ENCODE measurements at regions not wholly inside any gene's neighbourhood (a gene's known extent, or its start where the extent isn't known, plus 50 kb on each side); places are given as distances from the start of the nearest gene placed in this dataset.

DNA sequence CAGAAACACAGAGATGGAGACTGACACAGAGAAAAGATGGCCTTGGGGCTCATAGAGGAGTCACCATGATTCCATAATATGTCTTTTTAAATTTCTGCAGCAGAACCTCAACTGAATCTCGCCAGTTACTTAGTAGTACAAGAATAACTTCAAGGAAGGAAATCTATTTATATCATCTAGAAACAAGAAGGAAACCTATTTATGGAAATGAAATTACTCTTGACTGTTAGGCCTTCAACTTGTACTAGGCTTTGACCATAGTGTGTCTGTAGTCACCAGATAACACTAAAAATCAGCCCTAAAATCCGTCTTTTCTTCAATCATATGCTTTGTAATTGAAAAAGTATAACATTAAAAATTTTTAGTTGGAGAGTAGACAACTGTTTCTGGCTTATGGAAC lies 740.4 kb downstream of the TRIML1 start:
- no peak overlapping the region for H3K4me3 ChIP-seq (ENCODE audit: low read length)
- H3K36me3 Mint-ChIP-seq: no peaks in the 10 kb centered on the region
- no peak overlapping the region for H3K4me3 Mint-ChIP-seq
- H3K36me3 ChIP-seq (ENCODE audit: insufficient read depth, low read length): no peaks in the 10 kb centered on the region
- CTCF ChIA-PET: no interaction called here
- no peaks in the 10 kb centered on the region for H3K4me1 Mint-ChIP-seq
- no peaks in the 10 kb centered on the region for H3K27me3 Mint-ChIP-seq
- peaks cover 4 to 40% (median 9%) of the 10 kb centered on the region in 5 donors for H3K9me3 Mint-ChIP-seq
- POLR2A ChIA-PET: no interaction called here
- no peak overlapping the region for H3K27ac Mint-ChIP-seq
- no peaks in the 10 kb centered on the region for H3K9me3 ChIP-seq (ENCODE audit: low read length)
- H3K27me3 ChIP-seq (ENCODE audit: insufficient read depth, low read length, poor library complexity, severe bottlenecking): no peaks in the 10 kb centered on the region
- H3K27ac ChIP-seq (ENCODE audit: low read depth, low read length): no peak overlapping the region
- no peak for DNase-seq
- H3K4me1 ChIP-seq (ENCODE audit: insufficient read depth, low read length): no peaks in the 10 kb centered on the region

- DNase-seq: no peak
- Histone ChIP-seq H3K9me3 (ENCODE audit: low read length) (no peaks in the 10 kb centered on the region), H3K27ac (ENCODE audit: low read depth, low read length) (no peak overlapping the region), H3K36me3 (ENCODE audit: insufficient read depth, low read length) (no peaks in the 10 kb centered on the region), H3K4me3 (ENCODE audit: low read length) (no peak overlapping the region), H3K4me1 (ENCODE audit: insufficient read depth, low read length) (no peaks in the 10 kb centered on the region), H3K27me3 (ENCODE audit: insufficient read depth, low read length, poor library complexity, severe bottlenecking) (no peaks in the 10 kb centered on the region)
- no peaks in the 10 kb centered on the region for H3K4me1 Mint-ChIP-seq
- no peak overlapping the region for H3K4me3 Mint-ChIP-seq
- POLR2A ChIA-PET: no interaction called here
- no peak overlapping the region for H3K27ac Mint-ChIP-seq
- H3K27me3 Mint-ChIP-seq: no peaks in the 10 kb centered on the region
- CTCF ChIA-PET: no interaction called here
- peaks cover 5 to 21% (median 9%) of the 10 kb centered on the region in 5 donors for H3K9me3 Mint-ChIP-seq
- no peaks in the 10 kb centered on the region for H3K36me3 Mint-ChIP-seq
These were observed 748.7 kb downstream of the TRIML1 start for GRCh38 chr4:188887905-188888304.

DNA sequence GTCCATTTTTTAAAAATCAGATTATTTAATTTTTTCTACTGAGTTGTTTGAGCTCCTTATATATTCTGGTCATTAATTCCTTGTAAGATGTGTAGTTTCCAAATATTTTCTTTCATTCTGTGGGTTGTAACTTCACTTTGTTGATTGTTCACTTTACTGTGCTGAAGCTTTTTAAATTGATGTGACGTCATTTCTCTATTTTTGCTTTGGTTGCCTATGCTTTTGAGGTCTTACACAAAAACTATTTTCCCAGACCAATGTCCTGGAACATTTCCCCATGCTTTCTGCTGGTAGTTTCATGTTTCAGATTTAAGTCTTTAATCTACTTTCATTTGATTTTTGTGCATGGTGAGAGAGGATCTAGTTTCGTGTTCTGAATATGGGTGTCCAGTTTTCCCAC lies 753.6 kb downstream of the TRIML1 start:
- CTCF ChIA-PET: no interaction called here

DNA sequence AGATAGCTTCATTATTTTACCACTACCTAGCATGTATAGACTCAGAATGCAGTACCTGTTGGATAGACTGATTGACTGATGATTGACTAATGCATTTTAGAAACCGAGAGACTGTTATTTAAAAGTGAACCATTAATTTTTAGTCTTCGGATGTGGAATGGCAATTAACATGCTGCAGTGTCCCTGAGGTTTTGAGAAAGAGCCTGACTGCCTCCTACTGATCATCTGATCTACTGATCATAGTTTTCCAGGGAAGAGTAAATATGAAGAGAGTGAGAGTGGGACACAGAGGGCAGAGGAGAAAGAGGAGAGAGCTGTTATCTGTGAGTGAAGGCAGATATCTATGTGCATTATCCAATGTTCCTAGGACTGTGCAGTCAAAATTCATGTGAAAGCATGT lies 764.7 kb downstream of the TRIML1 start:
- DNase-seq: no peak
- Histone ChIP-seq H3K4me1 (ENCODE audit: insufficient read depth, low read length) (no peaks in the 10 kb centered on the region), H3K27me3 (ENCODE audit: insufficient read depth, low read length, poor library complexity, severe bottlenecking) (no peaks in the 10 kb centered on the region), H3K27ac (ENCODE audit: low read depth, low read length) (no peak overlapping the region), H3K9me3 (ENCODE audit: low read length) (no peaks in the 10 kb centered on the region), H3K36me3 (ENCODE audit: insufficient read depth, low read length) (no peaks in the 10 kb centered on the region), H3K4me3 (ENCODE audit: low read length) (no peak overlapping the region)
- no peaks in the 10 kb centered on the region for H3K27me3 Mint-ChIP-seq
- H3K9me3 Mint-ChIP-seq: peaks cover 8 to 20% (median 12%) of the 10 kb centered on the region in 5 donors
- H3K4me1 Mint-ChIP-seq: no peaks in the 10 kb centered on the region
- ChIA-PET CTCF (no interaction called here), POLR2A (no interaction called here)
- no peaks in the 10 kb centered on the region for H3K36me3 Mint-ChIP-seq
- H3K4me3 Mint-ChIP-seq: no peak overlapping the region
- H3K27ac Mint-ChIP-seq: no peak overlapping the region

More for the DNA sequence above, 753.6 kb downstream of the TRIML1 start:
- Mint-ChIP-seq H3K27me3 (no peaks in the 10 kb centered on the region), H3K9me3 (peaks cover 7 to 22% (median 12%) of the 10 kb centered on the region in 5 donors), H3K36me3 (no peaks in the 10 kb centered on the region), H3K4me3 (no peak overlapping the region), H3K4me1 (no peaks in the 10 kb centered on the region), H3K27ac (no peak overlapping the region)
- Histone ChIP-seq H3K4me3 (ENCODE audit: low read length) (no peak overlapping the region), H3K4me1 (ENCODE audit: insufficient read depth, low read length) (no peaks in the 10 kb centered on the region), H3K9me3 (ENCODE audit: low read length) (no peaks in the 10 kb centered on the region), H3K36me3 (ENCODE audit: insufficient read depth, low read length) (no peaks in the 10 kb centered on the region), H3K27me3 (ENCODE audit: insufficient read depth, low read length, poor library complexity, severe bottlenecking) (no peaks in the 10 kb centered on the region), H3K27ac (ENCODE audit: low read depth, low read length) (no peak overlapping the region)
- POLR2A ChIA-PET: no interaction called here
- DNase-seq: no peak

DNA sequence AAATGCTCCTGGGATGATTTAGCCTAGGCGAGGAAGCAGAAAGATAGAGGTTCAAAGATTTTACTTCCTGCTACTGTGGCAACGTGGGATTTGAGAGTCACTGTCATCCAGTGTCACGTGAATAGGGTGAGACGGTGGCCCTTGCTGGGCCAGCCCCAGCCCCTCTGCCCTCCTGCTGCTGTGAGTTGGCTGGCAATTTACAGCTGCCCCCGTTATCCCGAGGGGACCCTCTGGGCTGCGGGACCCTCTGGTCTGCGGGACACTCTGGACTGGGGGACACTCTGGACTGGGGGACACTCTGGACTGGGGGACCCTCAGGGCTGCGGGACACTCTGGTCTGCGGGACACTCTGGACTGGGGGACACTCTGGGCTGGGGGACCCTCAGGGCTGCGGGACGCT lies 765.4 kb downstream of the TRIML1 start:
- Histone ChIP-seq H3K4me1 (ENCODE audit: insufficient read depth, low read length) (no peaks in the 10 kb centered on the region), H3K27ac (ENCODE audit: low read depth, low read length) (no peak overlapping the region), H3K36me3 (ENCODE audit: insufficient read depth, low read length) (no peaks in the 10 kb centered on the region), H3K9me3 (ENCODE audit: low read length) (no peaks in the 10 kb centered on the region), H3K27me3 (ENCODE audit: insufficient read depth, low read length, poor library complexity, severe bottlenecking) (no peaks in the 10 kb centered on the region), H3K4me3 (ENCODE audit: low read length) (no peak overlapping the region)
- Mint-ChIP-seq H3K36me3 (no peaks in the 10 kb centered on the region), H3K4me1 (no peaks in the 10 kb centered on the region), H3K9me3 (peaks cover 3 to 20% (median 12%) of the 10 kb centered on the region in 5 donors), H3K27ac (no peak overlapping the region), H3K4me3 (no peak overlapping the region), H3K27me3 (no peaks in the 10 kb centered on the region)
- ChIA-PET CTCF (no interaction called here), POLR2A (no interaction called here)
- no peak for DNase-seq

GRCh38 chr4:188905248-188905647 lies 766.0 kb downstream of the TRIML1 start:
- Mint-ChIP-seq H3K9me3 (peaks cover 3 to 22% (median 12%) of the 10 kb centered on the region in 5 donors), H3K4me3 (no peak overlapping the region), H3K27me3 (no peaks in the 10 kb centered on the region), H3K36me3 (no peaks in the 10 kb centered on the region), H3K4me1 (no peaks in the 10 kb centered on the region), H3K27ac (no peak overlapping the region)
- ChIA-PET CTCF (no interaction called here), POLR2A (no interaction called here)
- no peak overlapping the region for H3K4me3 ChIP-seq (ENCODE audit: low read length)
- H3K36me3 ChIP-seq (ENCODE audit: insufficient read depth, low read length): no peaks in the 10 kb centered on the region
- no peaks in the 10 kb centered on the region for H3K27me3 ChIP-seq (ENCODE audit: insufficient read depth, low read length, poor library complexity, severe bottlenecking)
- no peaks in the 10 kb centered on the region for H3K4me1 ChIP-seq (ENCODE audit: insufficient read depth, low read length)
- no peak overlapping the region for H3K27ac ChIP-seq (ENCODE audit: low read depth, low read length)
- DNase-seq: no peak
- H3K9me3 ChIP-seq (ENCODE audit: low read length): no peaks in the 10 kb centered on the region

- Mint-ChIP-seq H3K4me1 (no peaks in the 10 kb centered on the region), H3K27ac (no peak overlapping the region), H3K4me3 (no peak overlapping the region), H3K27me3 (no peaks in the 10 kb centered on the region), H3K9me3 (peaks cover 9 to 33% (median 15%) of the 10 kb centered on the region in 5 donors), H3K36me3 (no peaks in the 10 kb centered on the region)
- H3K36me3 ChIP-seq (ENCODE audit: insufficient read depth, low read length): no peaks in the 10 kb centered on the region
- no peaks in the 10 kb centered on the region for H3K9me3 ChIP-seq (ENCODE audit: low read length)
- H3K27ac ChIP-seq (ENCODE audit: low read depth, low read length): no peak overlapping the region
- CTCF ChIA-PET: no interaction called here
- no peak overlapping the region for H3K4me3 ChIP-seq (ENCODE audit: low read length)
- H3K4me1 ChIP-seq (ENCODE audit: insufficient read depth, low read length): no peaks in the 10 kb centered on the region
- DNase-seq: no peak
- POLR2A ChIA-PET: no interaction called here
- H3K27me3 ChIP-seq (ENCODE audit: insufficient read depth, low read length, poor library complexity, severe bottlenecking): no peaks in the 10 kb centered on the region
These were observed 772.0 kb downstream of the TRIML1 start for GRCh38 chr4:188911199-188911598.

DNA sequence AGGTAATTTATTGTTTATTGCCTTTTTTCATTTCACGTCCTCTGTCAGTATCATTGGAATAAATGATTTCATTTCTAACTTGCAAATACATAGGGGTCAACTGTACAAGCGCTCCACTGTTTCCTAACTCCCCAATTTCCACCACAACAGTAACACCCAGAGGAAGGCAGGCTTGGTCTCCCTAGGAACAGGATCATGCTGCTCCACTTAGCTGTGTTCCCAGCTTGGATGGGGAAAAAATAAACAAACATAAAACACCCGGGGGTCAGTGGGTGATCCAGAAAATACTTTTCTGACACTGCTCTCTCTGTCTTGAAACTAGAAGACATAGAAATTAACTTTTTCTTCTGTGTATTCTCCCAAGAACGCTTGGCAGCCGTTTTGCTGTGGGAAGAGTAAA lies 772.5 kb downstream of the TRIML1 start:
- Histone ChIP-seq H3K9me3 (ENCODE audit: low read length) (no peaks in the 10 kb centered on the region), H3K4me1 (ENCODE audit: insufficient read depth, low read length) (no peaks in the 10 kb centered on the region), H3K36me3 (ENCODE audit: insufficient read depth, low read length) (no peaks in the 10 kb centered on the region), H3K27me3 (ENCODE audit: insufficient read depth, low read length, poor library complexity, severe bottlenecking) (no peaks in the 10 kb centered on the region), H3K27ac (ENCODE audit: low read depth, low read length) (no peak overlapping the region), H3K4me3 (ENCODE audit: low read length) (no peak overlapping the region)
- H3K9me3 Mint-ChIP-seq: peaks cover 7 to 34% (median 15%) of the 10 kb centered on the region in 5 donors
- no peaks in the 10 kb centered on the region for H3K27me3 Mint-ChIP-seq
- ChIA-PET CTCF (no interaction called here), POLR2A (no interaction called here)
- H3K4me1 Mint-ChIP-seq: no peaks in the 10 kb centered on the region
- no peak overlapping the region for H3K4me3 Mint-ChIP-seq
- no peak for DNase-seq
- H3K36me3 Mint-ChIP-seq: no peaks in the 10 kb centered on the region
- H3K27ac Mint-ChIP-seq: no peak overlapping the region

GRCh38 chr4:188915175-188915574 lies 775.9 kb downstream of the TRIML1 start:
- Mint-ChIP-seq H3K4me3 (no peak overlapping the region), H3K27ac (no peak overlapping the region), H3K9me3 (peaks cover 9 to 37% (median 24%) of the 10 kb centered on the region in 5 donors), H3K36me3 (no peaks in the 10 kb centered on the region), H3K4me1 (no peaks in the 10 kb centered on the region), H3K27me3 (no peaks in the 10 kb centered on the region)
- no peaks in the 10 kb centered on the region for H3K4me1 ChIP-seq (ENCODE audit: insufficient read depth, low read length)
- ChIA-PET CTCF (no interaction called here), POLR2A (no interaction called here)
- no peak overlapping the region for H3K4me3 ChIP-seq (ENCODE audit: low read length)
- no peak for DNase-seq
- H3K36me3 ChIP-seq (ENCODE audit: insufficient read depth, low read length): no peaks in the 10 kb centered on the region
- no peaks in the 10 kb centered on the region for H3K27me3 ChIP-seq (ENCODE audit: insufficient read depth, low read length, poor library complexity, severe bottlenecking)
- no peak overlapping the region for H3K27ac ChIP-seq (ENCODE audit: low read depth, low read length)
- no peaks in the 10 kb centered on the region for H3K9me3 ChIP-seq (ENCODE audit: low read length)

Measured in CD8-positive, alpha-beta memory T cell (primary cell).